Body of pancreas (tissue), 4 donors: ENCODE measurements at regions not wholly inside any gene's neighbourhood (a gene's known extent, or its start where the extent isn't known, plus 50 kb on each side); places are given as distances from the start of the nearest gene placed in this dataset.

ENCODE experiments used
- ATAC-seq: fragments of 150-250 bp; one replicate; pipeline ENCODE4 v1.9.1; 2016
- DNase-seq, 4 donors: peaks; one replicate each; pipeline ENCODE4 v3.0.0-alpha.2; 2019
- H3K27ac ChIP-seq, 4 donors: fragments of 200-600 bp; sonication (generic); 1 replicate in 3 of 4; 2 replicates in 1 of 4; pipeline versions ENCODE4 v1.5.1 to v1.6.1; 2016 to 2019; ENCODE audit warnings: mild to moderate bottlenecking in 1 of 4, mixed read lengths in 1 of 4, moderate library complexity in 1 of 4
- H3K27me3 ChIP-seq, 2 donors: fragments of 200-600 bp; sonication (generic); one replicate each; pipeline ENCODE4 v1.6.0; 2016; ENCODE audit warnings: mild to moderate bottlenecking in 1 of 2
- H3K36me3 ChIP-seq, 2 donors: fragments of 200-600 bp; sonication (generic); replicated peaks in 1 of 2; 2 replicates each; pipeline ENCODE4 v1.5.1; 2016; ENCODE audit warnings: low read depth in 2 of 2; ENCODE audit not compliant: insufficient read depth in 1 of 2
- H3K4me1 ChIP-seq: fragments of 200-600 bp; sonication (generic); one replicate; pipeline ENCODE4 v1.6.0; 2016
- H3K4me3 ChIP-seq, 2 donors: fragments of 200-600 bp; sonication (generic); 1 replicate in 1 of 2; 2 replicates in 1 of 2; pipeline ENCODE4 v1.5.1; 2016 to 2019
- H3K9me3 ChIP-seq, 3 donors: fragments of 200-600 bp; sonication (generic); 1 replicate in 2 of 3; 2 replicates in 1 of 3; pipeline ENCODE4 v1.5.1; 2016
- CTCF ChIP-seq, 7 experiments: fragments of 450-650 bp in 4 of 7; fragments of 200-600 bp in 3 of 7; sonication (generic) in 3 of 7; IDR thresholded peaks; one replicate each; pipeline ENCODE4 v1.5.1; 2016 to 2019; ENCODE audit warnings: antibody characterized with exemption in 7 of 7
- POLR2A ChIP-seq, 3 donors: fragments of 450-650 bp; IDR thresholded peaks; one replicate each; pipeline ENCODE4 v1.6.1; 2016; ENCODE audit warnings: antibody characterized with exemption in 3 of 3, mild to moderate bottlenecking in 2 of 3
- WGBS, 2 donors: methylation state at CpG; one replicate each; pipeline ENCODE4 v1.1.5; 2017; 5-methylcytosine and 5-hydroxymethylcytosine counted together
- intact Hi-C: fragments of 100-400 bp; cut with DNase I; formaldehyde crosslinking; loops from one replicate; pipeline ENCODE4 v1.15.1; 2023

GRCh38 chr3:120506076-120506827 lies 55.5 kb upstream of the FSTL1 start:
- ATAC-seq (no peak), DNase-seq (no peak)
- intact Hi-C loops: no loop called here
- no peaks in the 10 kb centered on the region for H3K4me1 ChIP-seq
- no peak overlapping the region for H3K4me3 ChIP-seq
- H3K27me3 ChIP-seq: no peaks in the 10 kb centered on the region
- TF ChIP-seq CTCF (IDR thresholded peaks at IDR 0.05): no peak
- H3K36me3 ChIP-seq: no peaks in the 10 kb centered on the region
- no peaks in the 10 kb centered on the region for H3K9me3 ChIP-seq
- 51 to 57% methylated on average over 5 of the region's 5 CpGs for whole genome bisulfite sequencing, 2 donors
- H3K27ac ChIP-seq: no peak overlapping the region

GRCh38 chr3:120503727-120504616 lies 53.2 kb upstream of the FSTL1 start:
- ATAC-seq (no peak), DNase-seq (no peak)
- H3K27ac ChIP-seq: no peak overlapping the region
- no peak overlapping the region for H3K4me3 ChIP-seq
- no peaks in the 10 kb centered on the region for H3K36me3 ChIP-seq
- H3K27me3 ChIP-seq: no peaks in the 10 kb centered on the region
- H3K4me1 ChIP-seq: no peaks in the 10 kb centered on the region
- H3K9me3 ChIP-seq: no peaks in the 10 kb centered on the region
- intact Hi-C loops: no loop called here
- 85 to 88% methylated on average over 5 of the region's 5 CpGs for WGBS, 2 donors
- TF ChIP-seq POLR2A (IDR thresholded peaks at IDR 0.05) (no peak), CTCF (IDR thresholded peaks at IDR 0.05) (no peak)

- H3K4me3 ChIP-seq: no peak overlapping the region
- intact Hi-C loops: no loop called here
- no peaks in the 10 kb centered on the region for H3K36me3 ChIP-seq
- TF ChIP-seq POLR2A (IDR thresholded peaks at IDR 0.05) (no peak), CTCF (IDR thresholded peaks at IDR 0.05) (no peak)
- 79 to 94% methylated on average over 8 of the region's 8 CpGs for WGBS, 2 donors
- no peaks in the 10 kb centered on the region for H3K4me1 ChIP-seq
- no peak for DNase-seq
- H3K9me3 ChIP-seq: no peaks in the 10 kb centered on the region
- H3K27me3 ChIP-seq: no peaks in the 10 kb centered on the region
- H3K27ac ChIP-seq: no peak overlapping the region
- ATAC-seq: no peak
Measured at GRCh38 chr3:120502116-120502515, 51.3 kb upstream of the FSTL1 start.
